ENCODE measurements at regions not wholly inside any gene's neighbourhood (a gene's known extent, or its start where the extent isn't known, plus 50 kb on each side); places are given as distances from the start of the nearest gene placed in this dataset.

DNA sequence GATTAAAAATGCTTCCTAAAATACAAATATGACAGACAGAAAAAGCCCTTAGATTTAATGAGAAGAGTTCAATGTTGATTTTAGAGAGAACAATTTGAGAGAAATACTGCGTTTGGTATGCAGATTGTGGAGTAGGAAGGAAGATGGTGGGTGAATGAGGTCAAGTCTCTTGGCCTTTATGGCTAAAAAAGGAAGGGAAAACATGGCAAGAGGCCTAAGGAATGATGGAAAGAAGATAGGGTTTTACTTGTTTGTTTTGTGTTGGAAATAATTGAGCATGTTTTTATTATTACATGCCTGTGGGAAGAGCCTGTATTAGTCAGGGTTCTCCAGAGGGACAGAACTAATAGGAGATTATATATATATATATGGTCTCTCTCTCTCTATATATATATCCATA is 318.1 kb downstream of the TRIB2 start:
- DNase-seq (ENCODE audit: low read depth in 1 of 2, low spot score in 2 of 2) (no peak), FAIRE-seq (no peak)
- Histone ChIP-seq H3K27me3 (replicated peaks in 1 of 4; ENCODE audit: control insufficient read depth in 3 of 4, extremely low read depth in 1 of 4, insufficient read depth in 3 of 4, low read length in 3 of 4) (no peaks in the 10 kb centered on the region), H2BK20ac (ENCODE audit: low read length) (no peak overlapping the region), H3K36me3 (ENCODE audit: control insufficient read depth in 2 of 4, insufficient read depth in 4 of 4, low read length in 3 of 4) (no peaks in the 10 kb centered on the region), H2BK12ac (ENCODE audit: low read depth, low read length) (no peak overlapping the region), H2AFZ (ENCODE audit: low read length) (no peak overlapping the region), H3K4me2 (ENCODE audit: insufficient read depth in 1 of 2, low read depth in 2 of 2, low read length in 2 of 2) (no peak overlapping the region), H3K79me1 (ENCODE audit: low read depth, low read length) (no peaks in the 10 kb centered on the region), H2AK5ac (ENCODE audit: low read depth, low read length) (no peak overlapping the region), H2BK120ac (replicated peaks; ENCODE audit: low read depth, low read length) (no peak overlapping the region), H3K4me3 (ENCODE audit: extremely low read depth in 1 of 4, insufficient read depth in 2 of 4, low read depth in 3 of 4, low read length in 4 of 4) (no peak overlapping the region), H3K4me1 (replicated peaks in 1 of 4; ENCODE audit: control insufficient read depth in 3 of 4, insufficient read depth in 4 of 4, low read length in 3 of 4) (no peaks in the 10 kb centered on the region), H3K27ac (ENCODE audit: low read depth, low read length) (no peak overlapping the region), H2BK15ac (ENCODE audit: low read length) (no peak overlapping the region), H3K9ac (replicated peaks in 1 of 4; ENCODE audit: extremely low read depth in 1 of 4, low read depth in 3 of 4, low read length in 3 of 4) (no peak overlapping the region), H4K5ac (ENCODE audit: insufficient read length, low read depth, low read length) (no peak overlapping the region), H3K14ac (ENCODE audit: insufficient read length) (no peak overlapping the region), H3K9me3 (ENCODE audit: insufficient read depth in 2 of 2, low read depth in 1 of 2, low read length in 1 of 2) (peaks cover 0 to under 1% of the 10 kb centered on the region in 2 experiments; a peak in 1 of 4 replicates), H3K23me2 (ENCODE audit: low read depth, low read length) (no peaks in the 10 kb centered on the region), H2BK5ac (ENCODE audit: low read depth, low read length) (no peak overlapping the region), H3K56ac (replicated peaks; ENCODE audit: insufficient read length, low read depth, low read length) (no peak overlapping the region), H3K4ac (replicated peaks; ENCODE audit: insufficient read length, low read depth, low read length) (no peak overlapping the region), H4K20me1 (replicated peaks in 1 of 2; ENCODE audit: control insufficient read depth in 1 of 2, insufficient read depth in 2 of 2, low read length in 2 of 2) (no peaks in the 10 kb centered on the region), H4K8ac (ENCODE audit: extremely low read depth, insufficient read depth, low read length) (no peak overlapping the region), H3K79me2 (ENCODE audit: control insufficient read depth in 1 of 2, insufficient read depth in 2 of 2, low read length in 2 of 2) (no peaks in the 10 kb centered on the region), H3K18ac (ENCODE audit: extremely low read depth, low read length) (no peak overlapping the region), H3K23ac (ENCODE audit: insufficient read length) (no peak overlapping the region), H4K91ac (replicated peaks; ENCODE audit: insufficient read length, low read length) (no peak overlapping the region)
- ChIA-PET CTCF (ENCODE audit: partially characterized antibody) (interaction anchor here (0.7 to 0.8 kb wide), 2 partner anchors 21 to 45 kb away, joined by 3 to 4 read pairs; no protein-coding TSS in a partner anchor), POLR2A (ENCODE audit: partially characterized antibody) (no interaction called here)
- TF ChIP-seq RBBP5 (IDR thresholded peaks at IDR 0.05; ENCODE audit: borderline replicate concordance, low read depth, low read length) (no peak), JUND (IDR thresholded peaks at IDR 0.05; ENCODE audit: low read length) (no peak), TBP (IDR thresholded peaks at IDR 0.05; ENCODE audit: low read depth, low read length) (no peak)
- WGBS, 2 experiments (ENCODE audit: extremely low coverage in 1 of 2, insufficient coverage in 1 of 2, insufficient read length in 1 of 2, insufficient replicate concordance in 2 of 2, low coverage in 1 of 2, low lambda C conversion rate in 2 of 2, missing lambda C conversion rate in 1 of 2), result 95% methylated on average over 1 of the region's 1 CpG; no CpG with 5 or more reads in 1 of the 2 experiments

Data from H1 (cell line).